Astrocyte (in vitro differentiated cells and primary cell): ENCODE measurements at regions not wholly inside any gene's neighbourhood (a gene's known extent, or its start where the extent isn't known, plus 50 kb on each side); places are given as distances from the start of the nearest gene placed in this dataset.
A peak's percentile ranks its signal among the peaks of the same experiment; 100 is the strongest.

Experiments
- DNase-seq: peaks from one replicate; pipeline ENCODE4 v3.0.0-alpha.2; 2010; ENCODE audit warnings: low read depth
- FAIRE-seq: peaks from 2 replicates; lab custom pipeline; 2011; peaks lifted over from hg19 to GRCh38; lab: Jason Lieb, UNC
- H2AFZ ChIP-seq: 2 replicates; pipeline ENCODE4 v1.6.0; 2012; ENCODE audit warnings: low read depth, low read length, inconsistent platforms
- H3K27ac ChIP-seq: 2 replicates; pipeline ENCODE4 v1.5.1; 2011; ENCODE audit warnings: low read depth, low read length, inconsistent platforms
- H3K27me3 ChIP-seq: 2 replicates; pipeline ENCODE4 v1.6.0; 2011; ENCODE audit warnings: low read length, inconsistent platforms; ENCODE audit not compliant: insufficient read depth
- H3K36me3 ChIP-seq: 2 replicates; pipeline ENCODE4 v1.5.1; 2011; ENCODE audit warnings: low read length, inconsistent platforms; ENCODE audit not compliant: insufficient read depth
- H3K4me1 ChIP-seq: 2 replicates; pipeline ENCODE4 v1.5.1; 2011; ENCODE audit warnings: low read length, inconsistent platforms; ENCODE audit not compliant: insufficient read depth
- H3K4me2 ChIP-seq: 2 replicates; pipeline ENCODE4 v1.6.0; 2012; ENCODE audit warnings: low read length, inconsistent platforms
- H3K4me3 ChIP-seq: 2 replicates; pipeline ENCODE4 v1.5.1; 2011; ENCODE audit warnings: low read depth, mild to moderate bottlenecking, low read length, inconsistent platforms; ENCODE audit not compliant: insufficient read depth
- H3K79me2 ChIP-seq: 2 replicates; pipeline ENCODE4 v1.6.0; 2012; ENCODE audit warnings: mild to moderate bottlenecking, low read length, inconsistent platforms; ENCODE audit not compliant: insufficient read depth
- H3K9ac ChIP-seq: 2 replicates; pipeline ENCODE4 v1.6.0; 2012; ENCODE audit warnings: mild to moderate bottlenecking, low read length, inconsistent platforms
- H3K9me3 ChIP-seq: 2 replicates; pipeline ENCODE4 v1.5.1; 2012; ENCODE audit warnings: low read depth, mild to moderate bottlenecking, low read length, inconsistent platforms; ENCODE audit not compliant: insufficient read depth
- H4K20me1 ChIP-seq: 2 replicates; pipeline ENCODE4 v1.6.0; 2012; ENCODE audit warnings: low read length, inconsistent platforms; ENCODE audit not compliant: insufficient read depth
- H3K27ac Mint-ChIP-seq: one replicate; pipeline ENCODE4 v1.8.0; 2021; ENCODE audit warnings: mild to moderate bottlenecking, mixed read lengths; ENCODE audit not compliant: unreplicated experiment
- H3K27me3 Mint-ChIP-seq: one replicate; pipeline ENCODE4 v1.8.0; 2021; ENCODE audit warnings: low read depth, mixed read lengths; ENCODE audit not compliant: unreplicated experiment
- H3K36me3 Mint-ChIP-seq: one replicate; pipeline ENCODE4 v1.8.0; 2021; ENCODE audit warnings: low read depth, mixed read lengths; ENCODE audit not compliant: unreplicated experiment
- H3K4me1 Mint-ChIP-seq: one replicate; pipeline ENCODE4 v1.8.0; 2021; ENCODE audit warnings: low read depth, mixed read lengths; ENCODE audit not compliant: unreplicated experiment
- H3K4me3 Mint-ChIP-seq: one replicate; pipeline ENCODE4 v1.8.0; 2021; ENCODE audit warnings: mild to moderate bottlenecking, moderate library complexity, mixed read lengths; ENCODE audit not compliant: unreplicated experiment
- H3K9me3 Mint-ChIP-seq: one replicate; pipeline ENCODE4 v1.8.0; 2021; ENCODE audit warnings: mild to moderate bottlenecking, mixed read lengths; ENCODE audit not compliant: unreplicated experiment
- CTCF ChIP-seq: IDR thresholded peaks from 2 replicates; pipeline ENCODE4 v1.5.1; 2011; ENCODE audit warnings: low read depth, mild to moderate bottlenecking, inconsistent platforms, low read length, moderate library complexity; ENCODE audit not compliant: insufficient read depth
- EZH2 ChIP-seq: IDR thresholded peaks from 2 replicates; pipeline ENCODE4 v1.6.1; 2012; ENCODE audit warnings: mild to moderate bottlenecking, low read length, inconsistent platforms; ENCODE audit not compliant: insufficient read depth

GRCh38 chr16:27736431-27736830 is 186.5 kb downstream of the KATNIP start:
- no peak overlapping the region for H3K4me3 ChIP-seq
- FAIRE-seq (no peak), DNase-seq (no peak)
- no peak for TF ChIP-seq EZH2
- TF ChIP-seq CTCF: no peak
- H3K4me1 ChIP-seq: peaks cover 13% of the 10 kb centered on the region
- H3K9me3 ChIP-seq: no peaks in the 10 kb centered on the region
- peaks cover 6% of the 10 kb centered on the region for H3K4me1 Mint-ChIP-seq
- no peaks in the 10 kb centered on the region for H3K79me2 ChIP-seq
- H2AFZ ChIP-seq: no peak overlapping the region
- H3K9ac ChIP-seq: no peak overlapping the region
- H3K27me3 Mint-ChIP-seq: peaks cover 2% of the 10 kb centered on the region
- peak overlapping the region; percentile 75 for H3K27ac Mint-ChIP-seq
- no peak overlapping the region for H3K27ac ChIP-seq
- H3K4me2 ChIP-seq: no peak overlapping the region
- H3K27me3 ChIP-seq: no peaks in the 10 kb centered on the region
- peaks cover 28% of the 10 kb centered on the region for H3K36me3 Mint-ChIP-seq
- H3K4me3 Mint-ChIP-seq: no peak overlapping the region
- H4K20me1 ChIP-seq: no peaks in the 10 kb centered on the region
- peaks cover 2% of the 10 kb centered on the region for H3K9me3 Mint-ChIP-seq
- no peaks in the 10 kb centered on the region for H3K36me3 ChIP-seq

- peaks cover 2% of the 10 kb centered on the region for H3K9me3 Mint-ChIP-seq
- Histone ChIP-seq H3K9ac (no peak overlapping the region), H3K27me3 (no peaks in the 10 kb centered on the region), H4K20me1 (no peaks in the 10 kb centered on the region), H3K27ac (no peak overlapping the region), H3K79me2 (no peaks in the 10 kb centered on the region), H2AFZ (no peak overlapping the region), H3K36me3 (no peaks in the 10 kb centered on the region), H3K9me3 (no peaks in the 10 kb centered on the region), H3K4me1 (peaks cover 13% of the 10 kb centered on the region), H3K4me2 (no peak overlapping the region), H3K4me3 (no peak overlapping the region)
- TF ChIP-seq EZH2: no peak
- no peak for TF ChIP-seq CTCF
- peaks cover 28% of the 10 kb centered on the region for H3K36me3 Mint-ChIP-seq
- peaks cover 6% of the 10 kb centered on the region for H3K4me1 Mint-ChIP-seq
- peaks cover 2% of the 10 kb centered on the region for H3K27me3 Mint-ChIP-seq
- DNase-seq (no peak), FAIRE-seq (no peak)
- H3K4me3 Mint-ChIP-seq: no peak overlapping the region
- H3K27ac Mint-ChIP-seq: no peak overlapping the region
Observed at GRCh38 chr16:27737513-27737912, 187.6 kb downstream of the KATNIP start.
